Keratinocyte (primary cell): ENCODE measurements at regions not wholly inside any gene's neighbourhood (a gene's known extent, or its start where the extent isn't known, plus 50 kb on each side); places are given as distances from the start of the nearest gene placed in this dataset.

Experiments used
- CTCF ChIP-seq, 3 experiments: IDR thresholded peaks in 1 of 3; conservative IDR thresholded peaks in 1 of 3; optimal IDR thresholded peaks in 1 of 3; 2 replicates in 2 of 3; 3 replicates in 1 of 3; pipeline versions ENCODE3 to v1.5.1; 2011; ENCODE audit warnings: low read length in 3 of 3, mild to moderate bottlenecking in 3 of 3, moderate library complexity in 2 of 3, control low read depth in 1 of 3, inconsistent platforms in 1 of 3; ENCODE audit not compliant: insufficient read depth in 2 of 3; ENCODE audit errors: extremely low read depth in 1 of 3
- EZH2 ChIP-seq: IDR thresholded peaks from one replicate; pipeline ENCODE4 v1.6.1; 2012; ENCODE audit warnings: inconsistent platforms, mild to moderate bottlenecking, low read length, moderate library complexity

DNA sequence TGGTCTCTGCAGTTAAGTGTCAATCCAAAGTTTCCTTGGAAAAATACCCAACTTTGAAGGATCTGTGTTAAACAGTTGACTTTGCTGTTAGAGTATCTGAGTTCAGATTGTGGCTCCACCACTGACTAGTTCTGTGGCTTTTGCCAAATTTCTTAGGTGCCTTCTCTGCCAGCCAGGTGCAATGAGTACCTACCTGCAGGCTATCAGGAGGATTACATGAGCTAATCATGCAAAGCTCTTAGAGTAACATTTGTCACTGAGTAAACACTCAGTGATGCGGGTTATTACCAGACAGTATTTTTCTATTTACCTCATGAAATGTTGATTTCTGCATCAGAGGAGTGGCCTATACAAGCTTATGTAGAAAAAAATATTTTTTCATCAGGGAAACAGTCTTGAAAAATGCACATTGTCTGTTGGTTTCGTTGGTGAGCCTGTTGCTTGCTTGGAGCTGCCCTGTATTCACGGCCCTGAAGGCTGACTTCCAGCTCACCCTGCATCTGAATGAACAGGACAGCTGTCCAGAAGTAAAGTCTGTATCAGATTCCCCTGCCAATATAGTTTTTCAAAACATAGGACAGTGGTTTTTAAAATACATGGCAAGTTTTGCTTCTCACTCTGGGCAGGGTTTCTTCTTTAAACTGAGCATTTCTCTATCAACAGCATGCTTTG is 235.1 kb downstream of the CDCA7 start:
- TF ChIP-seq CTCF (optimal IDR thresholded peaks at IDR 0.05 in 1 of 3, IDR thresholded peaks at IDR 0.05 in 1 of 3, conservative IDR thresholded peaks at IDR 0.05 in 1 of 3; ENCODE audit: extremely low read depth in 1 of 3, insufficient read depth in 2 of 3, low read length in 3 of 3) = no peak
- TF ChIP-seq EZH2 = no peak
